ENCODE measurements at regions not wholly inside any gene's neighbourhood (a gene's known extent, or its start where the extent isn't known, plus 50 kb on each side); places are given as distances from the start of the nearest gene placed in this dataset.

DNA sequence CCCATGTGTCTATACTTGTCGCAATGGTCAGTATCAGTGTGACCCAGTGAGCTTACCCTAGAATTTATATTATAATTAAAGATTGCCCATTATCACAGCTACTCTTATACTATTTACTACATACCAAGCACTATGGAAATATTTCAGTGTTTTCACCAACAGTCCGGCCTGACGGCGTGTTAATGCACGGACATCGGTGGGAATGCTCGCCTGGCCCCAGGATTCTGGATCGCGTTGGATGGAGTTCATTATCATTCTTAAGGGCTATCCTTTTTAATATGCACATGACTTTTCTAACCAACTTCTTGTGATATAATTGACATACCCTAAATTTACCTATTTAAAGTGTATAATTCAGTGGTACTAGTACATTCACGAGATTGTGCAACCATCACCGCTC is 51.8 kb upstream of the AFDN start:
- no peak for DNase-seq (ENCODE audit: low read depth, low spot score)

DNA sequence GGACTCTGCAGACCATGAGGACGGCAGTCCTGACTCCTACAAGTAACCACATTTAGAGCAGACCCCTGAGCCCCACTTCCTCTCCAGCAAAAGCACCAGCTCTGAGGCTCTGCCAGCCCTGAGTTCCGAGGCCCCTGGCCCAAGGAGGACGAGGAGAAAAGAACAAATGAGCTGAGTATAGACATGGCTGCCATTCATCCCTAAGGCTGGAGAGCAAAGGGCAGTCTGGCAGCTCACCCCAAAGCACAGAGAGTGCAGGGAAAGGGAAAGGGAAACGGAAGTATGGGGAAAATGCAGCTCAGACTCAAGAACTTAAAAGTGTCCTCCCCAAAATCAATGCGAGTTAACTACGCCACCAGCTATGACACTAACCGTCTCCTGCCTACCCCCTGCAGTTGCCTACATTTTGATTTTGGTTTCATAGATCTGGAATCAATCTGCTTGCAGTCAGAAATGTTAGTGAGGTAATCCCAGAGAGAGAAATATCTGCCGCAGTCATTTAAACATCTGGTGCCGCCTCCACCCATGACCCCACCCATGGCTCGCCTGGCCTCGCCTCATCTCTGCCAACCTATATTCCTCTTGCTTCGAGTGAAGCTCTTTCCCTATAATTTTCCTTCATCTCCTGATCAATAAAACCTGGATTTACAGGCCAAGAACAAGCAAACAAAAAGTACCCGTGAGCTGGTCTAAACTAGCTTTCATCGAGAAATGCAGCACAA is 49.6 kb upstream of the AFDN start:
- DNase-seq (ENCODE audit: low read depth, low spot score) = no peak
